Activated T-cell treated with anti-CD3 and anti-CD28 coated beads, Interleukin-2, amount 50 U/mL, for 24 hours (primary cell): ENCODE measurements at regions not wholly inside any gene's neighbourhood (a gene's known extent, or its start where the extent isn't known, plus 50 kb on each side); places are given as distances from the start of the nearest gene placed in this dataset.
"Not testable (repeated sequence)": the region's sequence is repeated elsewhere in the genome, so short reads cannot be mapped to it uniquely, and the experiment has no call there.

ENCODE experiments used
- DNase-seq: peaks from one replicate; pipeline ENCODE4 v3.0.0-alpha.2; 2020
- H3K27ac Mint-ChIP-seq: 2 replicates; pipeline ENCODE4 v1.8.0; 2020; ENCODE audit warnings: mild to moderate bottlenecking, mixed read lengths
- H3K27me3 Mint-ChIP-seq: 2 replicates; pipeline ENCODE4 v1.8.0; 2020; ENCODE audit warnings: mixed read lengths
- H3K36me3 Mint-ChIP-seq: 2 replicates; pipeline ENCODE4 v1.8.0; 2020; ENCODE audit warnings: low read depth, mixed read lengths
- H3K4me1 Mint-ChIP-seq: 2 replicates; pipeline ENCODE4 v1.8.0; 2020; ENCODE audit warnings: low read depth, mixed read lengths
- H3K4me3 Mint-ChIP-seq: 2 replicates; pipeline ENCODE4 v1.8.0; 2020; ENCODE audit warnings: mild to moderate bottlenecking, moderate library complexity, mixed read lengths
- H3K9me3 Mint-ChIP-seq: 2 replicates; pipeline ENCODE4 v1.8.0; 2020; ENCODE audit warnings: mixed read lengths

GRCh38 chr22:44650806-44651205 is 51.2 kb upstream of the PRR5 start:
- Mint-ChIP-seq H3K36me3 (no peaks in the 10 kb centered on the region), H3K4me1 (no peaks in the 10 kb centered on the region), H3K27me3 (no peaks in the 10 kb centered on the region), H3K9me3 (no peaks in the 10 kb centered on the region), H3K4me3 (no peak overlapping the region), H3K27ac (no peak overlapping the region)
- no peak for DNase-seq

DNA sequence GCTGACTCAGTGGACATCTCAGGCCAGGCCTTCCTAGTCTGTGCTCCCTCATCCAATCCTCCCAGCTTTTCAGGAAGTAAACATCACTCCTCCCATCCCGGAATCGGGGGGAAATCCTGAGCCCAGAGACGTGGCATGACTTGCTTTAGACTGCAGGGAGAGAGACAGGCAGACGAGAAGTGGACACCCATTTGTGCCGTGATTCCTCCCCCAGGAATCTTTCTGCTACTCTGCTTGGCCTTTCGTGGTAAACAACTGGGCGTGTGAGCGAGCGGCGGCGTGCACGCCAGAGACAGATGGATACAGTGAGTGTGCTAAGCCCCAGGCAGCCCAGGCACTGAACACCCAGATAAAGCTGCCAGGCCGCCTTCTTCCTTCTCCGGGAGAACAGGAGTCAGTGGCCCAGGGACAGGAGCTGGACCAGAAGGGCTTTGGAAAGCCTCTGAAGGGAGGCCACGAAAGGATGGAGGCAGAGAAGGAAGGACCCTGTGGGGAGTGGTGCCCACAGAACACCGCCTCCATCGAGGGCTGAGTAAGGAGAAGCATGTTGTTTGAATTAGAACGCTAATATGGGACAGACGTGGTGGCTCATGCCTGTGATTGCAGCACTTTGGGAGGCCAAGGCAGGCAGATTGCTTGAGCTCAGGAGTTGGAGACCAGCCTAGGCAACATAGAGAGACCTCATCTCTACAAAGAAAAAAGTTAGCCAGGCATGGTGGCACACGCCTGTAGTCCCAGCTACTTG is 53.0 kb upstream of the PRR5 start:
- Mint-ChIP-seq H3K27ac (no peak overlapping the region), H3K36me3 (no peaks in the 10 kb centered on the region), H3K4me1 (no peaks in the 10 kb centered on the region), H3K27me3 (no peaks in the 10 kb centered on the region), H3K9me3 (no peaks in the 10 kb centered on the region), H3K4me3 (no peak overlapping the region)
- DNase-seq, result no peak

DNA sequence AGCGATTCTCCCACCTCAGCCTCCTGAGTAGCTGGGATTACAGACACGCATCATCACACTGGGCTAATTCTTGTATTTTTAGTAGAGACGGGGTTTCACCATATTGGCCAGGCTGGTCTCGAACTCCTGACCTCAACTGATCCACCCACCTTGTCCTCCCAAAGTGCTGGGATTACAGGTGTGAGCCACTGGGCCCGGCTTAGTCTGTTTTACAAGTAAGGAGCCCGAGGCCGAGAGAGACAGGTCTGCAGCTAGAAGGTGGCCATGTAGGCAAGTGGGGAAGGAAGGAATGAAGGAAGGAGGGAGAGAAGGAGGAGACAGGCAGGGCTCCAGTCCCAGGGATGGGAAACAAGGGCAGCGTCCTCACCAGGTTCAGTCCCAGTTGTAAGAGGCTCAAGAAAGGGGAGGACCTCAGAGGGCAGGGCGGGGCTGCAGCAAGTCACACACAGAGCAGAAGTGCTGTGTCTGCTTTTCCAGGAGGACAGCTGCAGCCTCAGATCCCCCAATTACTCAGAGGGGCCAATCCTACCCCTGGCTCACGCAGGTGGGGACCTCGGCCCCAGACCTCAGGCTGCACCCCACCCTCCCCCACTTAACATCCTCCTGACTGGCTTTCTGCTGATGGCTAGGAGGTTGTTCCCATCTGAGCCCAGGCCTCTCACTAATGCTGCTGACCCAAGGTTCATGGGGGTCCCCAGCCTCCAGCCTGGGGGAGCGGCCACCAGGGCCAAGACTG is 53.8 kb upstream of the PRR5 start:
- Mint-ChIP-seq H3K27me3 (no peaks in the 10 kb centered on the region), H3K9me3 (no peaks in the 10 kb centered on the region)

DNA sequence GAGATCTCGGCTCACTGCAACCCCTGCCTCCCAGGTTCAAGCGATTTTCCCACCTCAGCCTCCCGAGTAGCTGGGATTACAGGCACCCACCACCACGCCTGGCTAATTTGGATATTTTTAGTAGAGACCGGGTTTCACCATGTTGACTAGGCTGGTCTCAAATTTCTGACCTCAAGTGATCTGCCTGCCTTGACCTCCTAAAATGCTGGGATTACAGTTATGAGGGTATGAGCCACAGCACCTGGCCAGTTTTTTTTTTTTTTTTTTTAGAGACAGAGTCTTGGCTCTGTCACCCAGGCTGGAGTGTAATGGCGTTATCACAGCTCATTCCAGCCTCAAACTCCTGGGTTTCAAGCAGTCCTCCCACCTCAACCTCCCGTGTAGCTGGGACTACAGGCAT is 54.9 kb upstream of the PRR5 start:
- DNase-seq, result no peak
- Mint-ChIP-seq H3K36me3 (no peaks in the 10 kb centered on the region), H3K27me3 (no peaks in the 10 kb centered on the region), H3K9me3 (no peaks in the 10 kb centered on the region), H3K27ac (no peak overlapping the region), H3K4me1 (no peaks in the 10 kb centered on the region), H3K4me3 (no peak overlapping the region)

More for the DNA sequence above, 53.8 kb upstream of the PRR5 start:
- Mint-ChIP-seq H3K4me3 (no peak overlapping the region), H3K36me3 (no peaks in the 10 kb centered on the region), H3K4me1 (no peaks in the 10 kb centered on the region), H3K27ac (no peak overlapping the region)
- no peak for DNase-seq

GRCh38 chr22:44646668-44647067 is 55.3 kb upstream of the PRR5 start:
- H3K4me3 Mint-ChIP-seq, result no peak overlapping the region
- DNase-seq, result no peak
- no peak overlapping the region for H3K27ac Mint-ChIP-seq
- H3K36me3 Mint-ChIP-seq, result no peaks in the 10 kb centered on the region
- no peaks in the 10 kb centered on the region for H3K9me3 Mint-ChIP-seq
- no peaks in the 10 kb centered on the region for H3K27me3 Mint-ChIP-seq
- H3K4me1 Mint-ChIP-seq, result no peaks in the 10 kb centered on the region

DNA sequence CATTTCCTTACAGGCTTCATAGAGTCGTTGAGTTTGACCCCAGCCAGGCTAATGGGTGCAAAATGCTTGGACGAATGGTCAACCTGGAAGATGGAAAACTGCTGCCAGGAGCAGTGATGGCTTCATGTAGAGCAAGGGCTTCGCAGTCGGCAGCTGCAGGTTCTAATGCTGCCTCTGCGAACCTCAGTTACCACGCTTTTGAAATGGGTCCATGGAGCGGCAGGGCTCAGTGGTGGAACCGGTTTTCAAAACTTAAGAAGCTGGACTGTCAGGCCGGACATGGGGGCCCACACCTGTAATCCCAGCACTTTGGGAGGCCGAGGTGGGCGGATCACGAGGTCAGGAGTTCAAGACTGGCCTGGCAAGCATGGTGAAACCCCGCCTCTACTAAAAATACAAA is 55.9 kb upstream of the PRR5 start:
- Mint-ChIP-seq H3K36me3 (no peaks in the 10 kb centered on the region), H3K4me1 (no peaks in the 10 kb centered on the region), H3K27ac (no peak overlapping the region), H3K9me3 (no peaks in the 10 kb centered on the region), H3K27me3 (no peaks in the 10 kb centered on the region), H3K4me3 (no peak overlapping the region)
- no peak for DNase-seq

GRCh38 chr22:44645531-44645930 is 56.5 kb upstream of the PRR5 start:
- Mint-ChIP-seq H3K9me3 (no peaks in the 10 kb centered on the region), H3K27me3 (no peaks in the 10 kb centered on the region), H3K4me1 (no peaks in the 10 kb centered on the region), H3K27ac (no peak overlapping the region), H3K4me3 (no peak overlapping the region), H3K36me3 (no peaks in the 10 kb centered on the region)
- DNase-seq, result no peak

DNA sequence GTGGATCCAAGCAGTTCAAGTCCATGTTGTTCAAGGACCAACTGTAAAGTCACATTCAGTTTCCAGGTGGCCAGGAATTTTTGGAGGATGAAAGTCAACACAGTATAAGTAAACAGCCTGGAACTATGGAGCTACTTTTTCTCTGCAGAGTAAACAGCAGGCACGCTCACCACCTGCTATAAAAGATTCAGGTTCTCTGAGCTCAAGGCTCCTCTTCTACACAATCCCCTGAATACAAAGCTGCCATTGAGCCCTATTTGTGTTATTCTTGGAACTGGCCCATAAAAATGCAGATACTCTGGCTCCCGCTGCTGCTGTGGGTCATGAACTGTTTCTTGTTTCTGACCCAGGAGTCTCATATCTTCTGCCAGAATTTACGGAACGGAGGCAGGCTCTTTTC is 56.9 kb upstream of the PRR5 start:
- DNase-seq, result no peak
- H3K27ac Mint-ChIP-seq, result no peak overlapping the region

DNA sequence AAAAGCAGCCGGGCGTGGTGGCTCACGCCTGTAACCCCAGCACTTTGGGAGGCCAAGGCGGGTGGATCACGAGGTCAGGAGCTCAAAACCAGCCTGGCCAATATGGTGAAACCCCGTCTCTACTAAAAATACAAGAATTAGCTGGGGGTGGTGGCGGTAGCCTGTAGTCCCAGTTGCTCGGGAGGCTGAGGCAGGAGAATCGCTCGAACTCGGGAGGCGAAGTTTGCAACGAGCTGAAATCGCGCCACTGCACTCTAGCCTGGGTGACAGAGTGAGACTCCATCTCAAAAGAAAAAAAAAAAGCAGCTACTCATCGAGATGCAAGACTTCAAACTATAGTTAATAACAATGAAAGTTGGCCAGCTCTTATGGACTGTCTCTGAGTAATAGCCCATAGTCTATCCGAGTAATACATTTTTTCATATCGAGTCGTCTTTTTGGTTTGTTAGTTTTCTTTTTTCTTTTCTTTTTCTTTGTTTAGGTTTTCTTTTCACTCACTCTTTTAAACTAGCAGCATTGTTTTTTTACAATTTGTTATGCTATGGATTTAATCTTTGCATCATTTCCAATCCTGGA is 58.4 kb upstream of the PRR5 start:
- H3K27ac Mint-ChIP-seq, DNase-seq, H3K4me1 Mint-ChIP-seq, H3K36me3 Mint-ChIP-seq, H3K9me3 Mint-ChIP-seq, H3K4me3 Mint-ChIP-seq, H3K27me3 Mint-ChIP-seq: not testable (repeated sequence)

More for the DNA sequence above, 56.9 kb upstream of the PRR5 start:
- Mint-ChIP-seq H3K27me3 (no peaks in the 10 kb centered on the region), H3K4me1 (no peaks in the 10 kb centered on the region), H3K36me3 (no peaks in the 10 kb centered on the region), H3K4me3 (no peak overlapping the region), H3K9me3 (no peaks in the 10 kb centered on the region)

GRCh38 chr22:44642096-44642644 is 59.8 kb upstream of the PRR5 start:
- DNase-seq, result no peak
- no peaks in the 10 kb centered on the region for H3K9me3 Mint-ChIP-seq
- no peaks in the 10 kb centered on the region for H3K27me3 Mint-ChIP-seq
- H3K27ac Mint-ChIP-seq, result no peak overlapping the region
- H3K4me3 Mint-ChIP-seq, result no peak overlapping the region
- no peaks in the 10 kb centered on the region for H3K4me1 Mint-ChIP-seq
- no peaks in the 10 kb centered on the region for H3K36me3 Mint-ChIP-seq

GRCh38 chr22:44640618-44641155 is 61.3 kb upstream of the PRR5 start:
- Mint-ChIP-seq H3K27me3 (no peaks in the 10 kb centered on the region), H3K36me3 (no peaks in the 10 kb centered on the region), H3K27ac (no peak overlapping the region), H3K9me3 (no peaks in the 10 kb centered on the region), H3K4me1 (no peaks in the 10 kb centered on the region), H3K4me3 (no peak overlapping the region)
- no peak for DNase-seq

- Mint-ChIP-seq H3K4me3 (no peak overlapping the region), H3K9me3 (no peaks in the 10 kb centered on the region), H3K4me1 (no peaks in the 10 kb centered on the region), H3K27me3 (no peaks in the 10 kb centered on the region), H3K27ac (no peak overlapping the region), H3K36me3 (no peaks in the 10 kb centered on the region)
- DNase-seq, result no peak
Measured at GRCh38 chr22:44639891-44640617, 62.0 kb upstream of the PRR5 start.

DNA sequence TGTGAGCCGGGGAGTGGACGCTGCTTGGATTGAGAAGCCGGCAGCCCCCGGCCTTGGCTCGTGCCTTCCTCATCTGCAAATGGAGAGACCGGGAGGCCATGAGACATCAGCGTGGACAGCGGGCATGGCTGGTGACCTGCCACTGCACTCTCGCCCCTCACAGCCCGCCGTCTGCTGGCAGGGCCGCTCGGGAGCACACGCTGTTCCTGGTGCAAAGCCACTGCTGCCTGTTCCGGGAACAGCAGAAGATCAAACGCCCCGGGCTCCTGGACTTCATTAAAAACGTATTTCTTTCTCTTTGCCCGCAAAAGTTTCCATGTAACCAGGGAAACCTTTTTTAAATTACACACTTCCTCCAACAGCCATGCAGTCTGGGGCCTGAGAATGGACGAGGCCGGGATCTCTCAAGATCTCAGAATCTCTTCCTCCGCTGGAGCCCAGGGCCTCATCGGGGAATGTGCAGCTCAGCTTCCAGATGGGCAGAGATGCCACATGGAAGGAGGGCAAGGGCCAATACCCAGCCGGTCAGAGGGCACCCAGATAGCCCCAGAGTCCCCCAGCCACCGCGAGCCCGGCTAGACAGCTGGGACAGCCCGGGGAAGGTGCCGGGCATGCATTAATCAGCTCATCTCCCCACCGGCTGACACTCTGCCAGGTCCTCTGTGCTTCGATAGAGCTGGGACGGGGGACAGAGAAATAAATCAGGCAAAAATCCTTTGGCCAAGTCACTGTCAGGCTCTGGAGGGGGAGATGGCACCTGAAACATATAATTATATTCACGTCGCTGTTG is 62.8 kb upstream of the PRR5 start:
- Mint-ChIP-seq H3K9me3 (no peaks in the 10 kb centered on the region), H3K27me3 (no peaks in the 10 kb centered on the region), H3K4me3 (no peak overlapping the region), H3K4me1 (peaks cover 2% of the 10 kb centered on the region), H3K36me3 (no peaks in the 10 kb centered on the region), H3K27ac (no peak overlapping the region)
- DNase-seq, result no peak
